ENCODE measurements at regions not wholly inside any gene's neighbourhood (a gene's known extent, or its start where the extent isn't known, plus 50 kb on each side); places are given as distances from the start of the nearest gene placed in this dataset.

GRCh38 chr12:23350808-23351207, 598.7 kb downstream of the SOX5 start:
- Histone ChIP-seq H3K27me3 (no peaks in the 10 kb centered on the region), H3K36me3 (no peaks in the 10 kb centered on the region), H3K4me3 (no peak overlapping the region), H3K4me1 (no peaks in the 10 kb centered on the region), H3K9me3 (no peaks in the 10 kb centered on the region), H3K27ac (no peak overlapping the region)
- 76 to 90% methylated on average over 1 to 2 of the region's 2 CpGs for WGBS, 2 donors (ENCODE audit: low coverage in 1 of 2)
- intact Hi-C loops (cut with DNase I; ENCODE audit: low total_unique reads) = no loop called here
- TF ChIP-seq POLR2A (IDR thresholded peaks at IDR 0.05) (no peak), CTCF (IDR thresholded peaks at IDR 0.05) (no peak), EP300 (IDR thresholded peaks at IDR 0.05; ENCODE audit: low read depth) (no peak), POLR2AphosphoS5 (IDR thresholded peaks at IDR 0.05) (no peak)
- no peak for DNase-seq
- in situ Hi-C loops (cut with MboI; ENCODE audit: low pct_ligation_motif_present in 1 of 4, low pct_unique_long_range_greater_than_20kb in 1 of 4, low sequenced_read_pairs in 3 of 4) = no loop called here

DNA sequence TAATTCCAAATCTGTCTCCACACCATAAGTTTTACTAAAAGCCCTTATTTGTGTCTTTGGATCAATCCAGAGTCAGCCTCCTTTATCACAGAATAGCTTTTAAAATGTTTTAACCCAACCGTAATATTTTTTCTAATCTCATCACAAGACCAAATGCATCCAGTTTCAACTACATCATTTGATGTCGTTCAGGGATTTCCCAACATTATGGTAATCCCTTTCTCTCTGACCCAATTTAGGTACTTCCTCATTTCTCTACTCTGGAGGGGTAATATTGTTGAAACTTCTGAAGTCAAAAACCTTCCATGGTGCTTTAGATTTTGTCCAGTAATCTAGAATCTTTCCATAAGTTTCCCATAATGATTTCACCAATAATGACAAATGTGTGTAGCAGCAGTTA, 596.8 kb downstream of the SOX5 start:
- H3K4me3 ChIP-seq = no peak overlapping the region
- intact Hi-C loops (cut with DNase I; ENCODE audit: low total_unique reads) (no loop called here), in situ Hi-C loops (cut with MboI; ENCODE audit: low pct_ligation_motif_present in 1 of 4, low pct_unique_long_range_greater_than_20kb in 1 of 4, low sequenced_read_pairs in 3 of 4) (no loop called here)
- no peak overlapping the region for H3K27ac ChIP-seq
- no peaks in the 10 kb centered on the region for H3K27me3 ChIP-seq
- TF ChIP-seq POLR2A (IDR thresholded peaks at IDR 0.05) (no peak), POLR2AphosphoS5 (IDR thresholded peaks at IDR 0.05) (no peak), EP300 (IDR thresholded peaks at IDR 0.05; ENCODE audit: low read depth) (no peak), CTCF (IDR thresholded peaks at IDR 0.05) (no peak)
- no peaks in the 10 kb centered on the region for H3K9me3 ChIP-seq
- H3K4me1 ChIP-seq = no peaks in the 10 kb centered on the region
- no peak for DNase-seq
- WGBS, 2 donors (ENCODE audit: low coverage in 1 of 2) = 81 to 88% methylated on average over 2 of the region's 2 CpGs
- H3K36me3 ChIP-seq = no peaks in the 10 kb centered on the region

DNA sequence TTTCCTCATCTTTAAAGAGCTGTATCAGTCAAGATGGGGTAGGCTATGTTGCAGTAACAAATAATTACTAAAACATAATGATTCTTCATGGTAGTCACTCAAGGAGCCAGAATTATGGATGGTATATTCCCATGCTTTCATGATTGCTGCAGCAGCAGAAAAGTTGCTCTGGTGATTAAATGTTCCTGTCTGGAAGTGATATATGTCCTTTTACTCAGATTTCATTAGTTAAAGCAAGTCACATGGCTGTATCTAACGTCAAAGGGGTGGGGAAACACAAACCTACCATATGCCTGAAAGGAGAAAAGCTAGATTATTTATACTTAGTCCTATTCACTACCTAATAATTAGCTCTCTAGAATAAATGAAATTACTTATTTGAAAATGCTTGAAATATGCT, 594.7 kb downstream of the SOX5 start:
- H3K4me3 ChIP-seq = no peak overlapping the region
- H3K9me3 ChIP-seq = no peaks in the 10 kb centered on the region
- 22 to 24% methylated on average over 1 of the region's 1 CpG for WGBS, 2 donors (ENCODE audit: low coverage in 1 of 2)
- H3K36me3 ChIP-seq = no peaks in the 10 kb centered on the region
- in situ Hi-C loops (cut with MboI; ENCODE audit: low pct_ligation_motif_present in 1 of 4, low pct_unique_long_range_greater_than_20kb in 1 of 4, low sequenced_read_pairs in 3 of 4) = no loop called here
- no peak overlapping the region for H3K27ac ChIP-seq
- intact Hi-C loops (cut with DNase I; ENCODE audit: low total_unique reads) = no loop called here
- no peak for DNase-seq
- no peak for TF ChIP-seq POLR2AphosphoS5 (IDR thresholded peaks at IDR 0.05)
- no peak for TF ChIP-seq EP300 (IDR thresholded peaks at IDR 0.05; ENCODE audit: low read depth)
- no peak for TF ChIP-seq POLR2A (IDR thresholded peaks at IDR 0.05)
- TF ChIP-seq CTCF (IDR thresholded peaks at IDR 0.05) = no peak
- H3K27me3 ChIP-seq = no peaks in the 10 kb centered on the region
- H3K4me1 ChIP-seq = no peaks in the 10 kb centered on the region

GRCh38 chr12:23356440-23356839, 593.0 kb downstream of the SOX5 start:
- intact Hi-C loops (cut with DNase I; ENCODE audit: low total_unique reads) (no loop called here), in situ Hi-C loops (cut with MboI; ENCODE audit: low pct_ligation_motif_present in 1 of 4, low pct_unique_long_range_greater_than_20kb in 1 of 4, low sequenced_read_pairs in 3 of 4) (no loop called here)
- H3K4me3 ChIP-seq = no peak overlapping the region
- H3K27ac ChIP-seq = no peak overlapping the region
- H3K36me3 ChIP-seq = no peaks in the 10 kb centered on the region
- H3K9me3 ChIP-seq = no peaks in the 10 kb centered on the region
- H3K27me3 ChIP-seq = no peaks in the 10 kb centered on the region
- 67 to 78% methylated on average over 3 of the region's 3 CpGs for WGBS, 2 donors (ENCODE audit: low coverage in 1 of 2)
- DNase-seq = no peak
- no peaks in the 10 kb centered on the region for H3K4me1 ChIP-seq
- no peak for TF ChIP-seq POLR2AphosphoS5 (IDR thresholded peaks at IDR 0.05)

- Histone ChIP-seq H3K27me3 (no peaks in the 10 kb centered on the region), H3K27ac (no peak overlapping the region), H3K4me3 (no peak overlapping the region), H3K36me3 (no peaks in the 10 kb centered on the region), H3K9me3 (no peaks in the 10 kb centered on the region), H3K4me1 (no peaks in the 10 kb centered on the region)
- DNase-seq = no peak
- WGBS, 2 donors (ENCODE audit: low coverage in 1 of 2) = 75 to 84% methylated on average over 7 to 9 of the region's 9 CpGs
- TF ChIP-seq CTCF (IDR thresholded peaks at IDR 0.05) (no peak), POLR2A (IDR thresholded peaks at IDR 0.05) (no peak), EP300 (IDR thresholded peaks at IDR 0.05; ENCODE audit: low read depth) (no peak), POLR2AphosphoS5 (IDR thresholded peaks at IDR 0.05) (no peak)
- in situ Hi-C loops (cut with MboI; ENCODE audit: low pct_ligation_motif_present in 1 of 4, low pct_unique_long_range_greater_than_20kb in 1 of 4, low sequenced_read_pairs in 3 of 4) (no loop called here), intact Hi-C loops (cut with DNase I; ENCODE audit: low total_unique reads) (no loop called here)
Observed at GRCh38 chr12:23356927-23357708, 592.4 kb downstream of the SOX5 start.
